ENCODE measurements at regions not wholly inside any gene's neighbourhood (a gene's known extent, or its start where the extent isn't known, plus 50 kb on each side); places are given as distances from the start of the nearest gene placed in this dataset.
A peak's percentile ranks its signal among the peaks of the same experiment; 100 is the strongest.

- Histone ChIP-seq H3K27ac (ENCODE audit: low read length) (no peak overlapping the region), H3K79me2 (replicated peaks; ENCODE audit: insufficient read depth, low read length) (no peaks in the 10 kb centered on the region), H2AFZ (ENCODE audit: low read depth, low read length) (no peak overlapping the region), H3K9me3 (ENCODE audit: low read length) (no peaks in the 10 kb centered on the region), H3F3A (ENCODE audit: insufficient read depth, low read length, poor library complexity, severe bottlenecking) (no peaks in the 10 kb centered on the region), H3K9me2 (ENCODE audit: insufficient read depth, low read length) (no peaks in the 10 kb centered on the region), H3K4me3 (ENCODE audit: low read length) (no peak overlapping the region), H3K36me3 (ENCODE audit: insufficient read depth, low read length) (no peaks in the 10 kb centered on the region), H3K27me3 (ENCODE audit: insufficient read depth, low read depth, low read length) (no peaks in the 10 kb centered on the region), H3K9ac (ENCODE audit: low read length) (no peak overlapping the region), H3K4me2 (ENCODE audit: low read length) (no peak overlapping the region), H4K20me1 (ENCODE audit: insufficient read depth) (no peaks in the 10 kb centered on the region)
- TF ChIP-seq, protein P1, sequence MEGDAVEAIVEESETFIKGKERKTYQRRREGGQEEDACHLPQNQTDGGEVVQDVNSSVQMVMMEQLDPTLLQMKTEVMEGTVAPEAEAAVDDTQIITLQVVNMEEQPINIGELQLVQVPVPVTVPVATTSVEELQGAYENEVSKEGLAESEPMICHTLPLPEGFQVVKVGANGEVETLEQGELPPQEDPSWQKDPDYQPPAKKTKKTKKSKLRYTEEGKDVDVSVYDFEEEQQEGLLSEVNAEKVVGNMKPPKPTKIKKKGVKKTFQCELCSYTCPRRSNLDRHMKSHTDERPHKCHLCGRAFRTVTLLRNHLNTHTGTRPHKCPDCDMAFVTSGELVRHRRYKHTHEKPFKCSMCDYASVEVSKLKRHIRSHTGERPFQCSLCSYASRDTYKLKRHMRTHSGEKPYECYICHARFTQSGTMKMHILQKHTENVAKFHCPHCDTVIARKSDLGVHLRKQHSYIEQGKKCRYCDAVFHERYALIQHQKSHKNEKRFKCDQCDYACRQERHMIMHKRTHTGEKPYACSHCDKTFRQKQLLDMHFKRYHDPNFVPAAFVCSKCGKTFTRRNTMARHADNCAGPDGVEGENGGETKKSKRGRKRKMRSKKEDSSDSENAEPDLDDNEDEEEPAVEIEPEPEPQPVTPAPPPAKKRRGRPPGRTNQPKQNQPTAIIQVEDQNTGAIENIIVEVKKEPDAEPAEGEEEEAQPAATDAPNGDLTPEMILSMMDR (IDR thresholded peaks at IDR 0.05; ENCODE audit: poor library complexity, severe bottlenecking) = no peak
- TF ChIP-seq RAD21 (conservative IDR thresholded peaks at IDR 0.05) (no peak), EZH2 (IDR thresholded peaks at IDR 0.05; ENCODE audit: borderline replicate concordance, insufficient read depth, low read length, poor library complexity, severe bottlenecking) (no peak), POLR2AphosphoS5 (IDR thresholded peaks at IDR 0.05) (no peak), MXI1 (conservative IDR thresholded peaks at IDR 0.05; ENCODE audit: poor library complexity, severe bottlenecking) (no peak), EP300 (conservative IDR thresholded peaks at IDR 0.05; ENCODE audit: poor library complexity, severe bottlenecking) (no peak), TAF1 (IDR thresholded peaks at IDR 0.05; ENCODE audit: low read depth) (no peak), SMC3 (conservative IDR thresholded peaks at IDR 0.05; ENCODE audit: poor library complexity) (no peak)
- TF ChIP-seq, protein P2, sequence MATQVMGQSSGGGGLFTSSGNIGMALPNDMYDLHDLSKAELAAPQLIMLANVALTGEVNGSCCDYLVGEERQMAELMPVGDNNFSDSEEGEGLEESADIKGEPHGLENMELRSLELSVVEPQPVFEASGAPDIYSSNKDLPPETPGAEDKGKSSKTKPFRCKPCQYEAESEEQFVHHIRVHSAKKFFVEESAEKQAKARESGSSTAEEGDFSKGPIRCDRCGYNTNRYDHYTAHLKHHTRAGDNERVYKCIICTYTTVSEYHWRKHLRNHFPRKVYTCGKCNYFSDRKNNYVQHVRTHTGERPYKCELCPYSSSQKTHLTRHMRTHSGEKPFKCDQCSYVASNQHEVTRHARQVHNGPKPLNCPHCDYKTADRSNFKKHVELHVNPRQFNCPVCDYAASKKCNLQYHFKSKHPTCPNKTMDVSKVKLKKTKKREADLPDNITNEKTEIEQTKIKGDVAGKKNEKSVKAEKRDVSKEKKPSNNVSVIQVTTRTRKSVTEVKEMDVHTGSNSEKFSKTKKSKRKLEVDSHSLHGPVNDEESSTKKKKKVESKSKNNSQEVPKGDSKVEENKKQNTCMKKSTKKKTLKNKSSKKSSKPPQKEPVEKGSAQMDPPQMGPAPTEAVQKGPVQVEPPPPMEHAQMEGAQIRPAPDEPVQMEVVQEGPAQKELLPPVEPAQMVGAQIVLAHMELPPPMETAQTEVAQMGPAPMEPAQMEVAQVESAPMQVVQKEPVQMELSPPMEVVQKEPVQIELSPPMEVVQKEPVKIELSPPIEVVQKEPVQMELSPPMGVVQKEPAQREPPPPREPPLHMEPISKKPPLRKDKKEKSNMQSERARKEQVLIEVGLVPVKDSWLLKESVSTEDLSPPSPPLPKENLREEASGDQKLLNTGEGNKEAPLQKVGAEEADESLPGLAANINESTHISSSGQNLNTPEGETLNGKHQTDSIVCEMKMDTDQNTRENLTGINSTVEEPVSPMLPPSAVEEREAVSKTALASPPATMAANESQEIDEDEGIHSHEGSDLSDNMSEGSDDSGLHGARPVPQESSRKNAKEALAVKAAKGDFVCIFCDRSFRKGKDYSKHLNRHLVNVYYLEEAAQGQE (IDR thresholded peaks at IDR 0.05; ENCODE audit: borderline replicate concordance) = no peak
These were observed 1005.3 kb upstream of the SORCS1 start for GRCh38 chr10:108169846-108170245.

GRCh38 chr10:108167766-108168165 lies 1003.3 kb upstream of the SORCS1 start:
- Histone ChIP-seq H3K9ac (ENCODE audit: low read length) (no peak overlapping the region), H3K36me3 (ENCODE audit: insufficient read depth, low read length) (no peaks in the 10 kb centered on the region), H3K4me3 (ENCODE audit: low read length) (no peak overlapping the region), H3K4me2 (ENCODE audit: low read length) (no peak overlapping the region), H3F3A (ENCODE audit: insufficient read depth, low read length, poor library complexity, severe bottlenecking) (no peaks in the 10 kb centered on the region), H2AFZ (ENCODE audit: low read depth, low read length) (no peak overlapping the region), H3K9me3 (ENCODE audit: low read length) (no peaks in the 10 kb centered on the region), H3K27me3 (ENCODE audit: insufficient read depth, low read depth, low read length) (no peaks in the 10 kb centered on the region), H3K27ac (ENCODE audit: low read length) (no peak overlapping the region), H4K20me1 (ENCODE audit: insufficient read depth) (no peaks in the 10 kb centered on the region), H3K79me2 (replicated peaks; ENCODE audit: insufficient read depth, low read length) (no peaks in the 10 kb centered on the region), H3K9me2 (ENCODE audit: insufficient read depth, low read length) (no peaks in the 10 kb centered on the region)
- peak; percentile 37 for TF ChIP-seq POLR2AphosphoS5 (IDR thresholded peaks at IDR 0.05)
- no peak for TF ChIP-seq TAF1 (IDR thresholded peaks at IDR 0.05; ENCODE audit: low read depth)
- TF ChIP-seq MXI1 (conservative IDR thresholded peaks at IDR 0.05; ENCODE audit: poor library complexity, severe bottlenecking) = no peak
- TF ChIP-seq, protein P1 (IDR thresholded peaks at IDR 0.05; ENCODE audit: poor library complexity, severe bottlenecking) = no peak
- TF ChIP-seq RAD21 (conservative IDR thresholded peaks at IDR 0.05) = no peak
